ENCODE measurements at regions not wholly inside any gene's neighbourhood (a gene's known extent, or its start where the extent isn't known, plus 50 kb on each side); places are given as distances from the start of the nearest gene placed in this dataset.
A peak's percentile ranks its signal among the peaks of the same experiment; 100 is the strongest.

GRCh38 chr13:64850017-64850416 is 2380.1 kb downstream of the PCDH9 start:
- no peaks in the 10 kb centered on the region for H3K4me1 Mint-ChIP-seq
- no peaks in the 10 kb centered on the region for H3K36me3 Mint-ChIP-seq
- no peak overlapping the region for H3K4me3 Mint-ChIP-seq
- DNase-seq (no peak), ATAC-seq (ENCODE audit: low read depth in 2 of 2) (no peak)
- H3K9me3 Mint-ChIP-seq, result peaks cover 0 to 2% (median 0%) of the 10 kb centered on the region in 7 donors
- H3K27me3 Mint-ChIP-seq, result no peaks in the 10 kb centered on the region
- no peak overlapping the region for H3K27ac Mint-ChIP-seq

- ATAC-seq (ENCODE audit: low read depth in 2 of 2) (no peak), DNase-seq (no peak)
- Mint-ChIP-seq H3K27ac (no peak overlapping the region), H3K4me1 (no peaks in the 10 kb centered on the region), H3K9me3 (no peaks in the 10 kb centered on the region), H3K4me3 (no peak overlapping the region), H3K27me3 (no peaks in the 10 kb centered on the region), H3K36me3 (no peaks in the 10 kb centered on the region)
These were observed 2380.9 kb downstream of the PCDH9 start for GRCh38 chr13:64849196-64849595.

- DNase-seq (no peak), ATAC-seq (ENCODE audit: low read depth in 2 of 2) (no peak)
- no peaks in the 10 kb centered on the region for H3K36me3 Mint-ChIP-seq
- no peaks in the 10 kb centered on the region for H3K9me3 Mint-ChIP-seq
- H3K4me1 Mint-ChIP-seq, result no peaks in the 10 kb centered on the region
- no peaks in the 10 kb centered on the region for H3K27me3 Mint-ChIP-seq
- H3K27ac Mint-ChIP-seq, result no peak overlapping the region
- H3K4me3 Mint-ChIP-seq, result no peak overlapping the region
These were observed 2382.4 kb downstream of the PCDH9 start for GRCh38 chr13:64847767-64848166.

DNA sequence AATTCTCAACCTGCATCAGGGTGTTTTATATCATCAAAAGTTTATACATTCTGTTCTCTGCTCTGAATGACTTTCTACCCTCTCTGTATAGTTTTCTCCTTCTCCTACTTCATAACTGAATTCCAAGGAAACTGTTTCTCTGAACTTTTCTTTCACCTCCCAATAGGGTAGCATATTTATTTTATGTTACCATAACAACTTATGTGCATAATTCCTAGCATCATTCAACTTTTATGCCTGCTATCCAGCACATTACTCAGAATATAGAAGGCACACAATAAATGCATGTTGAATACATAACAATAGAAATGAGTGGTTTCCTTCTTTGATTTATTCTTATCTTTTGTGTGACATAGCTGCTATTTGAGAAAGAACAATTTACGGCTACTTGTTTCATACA is 2385.0 kb downstream of the PCDH9 start:
- no peaks in the 10 kb centered on the region for H3K4me1 Mint-ChIP-seq
- ATAC-seq (ENCODE audit: low read depth in 2 of 2) (no peak), DNase-seq (no peak)
- H3K27me3 Mint-ChIP-seq, result no peaks in the 10 kb centered on the region
- H3K27ac Mint-ChIP-seq, result no peak overlapping the region
- H3K9me3 Mint-ChIP-seq, result peaks cover 0 to 5% (median 0%) of the 10 kb centered on the region in 7 donors
- no peak overlapping the region for H3K4me3 Mint-ChIP-seq
- H3K36me3 Mint-ChIP-seq, result no peaks in the 10 kb centered on the region

DNA sequence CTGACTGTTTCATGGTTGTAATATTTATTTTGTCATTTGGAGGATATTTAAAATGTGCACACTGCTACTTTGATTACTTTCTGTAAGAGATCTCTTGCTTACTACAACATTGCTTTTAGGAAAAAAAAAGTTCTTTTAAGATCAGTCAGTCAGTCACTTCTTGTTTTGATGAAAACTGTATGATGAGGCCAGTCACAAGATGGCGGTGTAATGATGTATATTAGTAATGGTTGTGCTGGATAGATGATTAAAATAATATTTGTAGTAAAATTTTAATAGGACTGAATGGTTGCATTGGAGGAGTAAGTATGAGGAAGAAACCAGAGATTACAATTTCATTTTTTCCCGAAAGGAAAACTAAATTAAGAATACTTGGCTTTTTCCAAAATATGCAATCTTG is 2411.1 kb downstream of the PCDH9 start:
- no peaks in the 10 kb centered on the region for H3K36me3 Mint-ChIP-seq
- DNase-seq (no peak), ATAC-seq (ENCODE audit: low read depth in 2 of 2) (no peak)
- no peak overlapping the region for H3K27ac Mint-ChIP-seq
- peaks cover 0 to 6% (median under 1%) of the 10 kb centered on the region in 7 donors for H3K9me3 Mint-ChIP-seq
- no peaks in the 10 kb centered on the region for H3K4me1 Mint-ChIP-seq
- H3K27me3 Mint-ChIP-seq, result no peaks in the 10 kb centered on the region
- H3K4me3 Mint-ChIP-seq, result no peak overlapping the region

DNA sequence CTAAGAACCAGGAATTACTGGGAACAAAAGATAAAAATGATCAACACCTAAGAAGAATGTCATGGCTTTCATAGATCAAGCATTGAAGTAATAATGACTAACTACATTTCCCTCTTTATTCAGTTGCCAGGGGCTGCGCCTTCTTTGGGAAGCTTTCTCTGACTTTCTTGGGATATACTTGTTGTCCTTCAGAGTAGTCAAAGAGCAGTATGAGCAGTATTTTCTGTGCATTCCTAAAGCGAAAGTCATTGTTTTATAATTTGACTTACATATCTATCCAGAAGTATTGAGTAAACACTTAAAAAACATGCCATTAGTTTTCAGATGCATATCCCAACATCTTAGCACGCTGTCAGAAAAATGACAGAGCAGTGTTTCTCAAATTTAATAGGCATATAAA is 2412.4 kb downstream of the PCDH9 start:
- H3K4me3 Mint-ChIP-seq, result no peak overlapping the region
- H3K4me1 Mint-ChIP-seq, result no peaks in the 10 kb centered on the region
- ATAC-seq (ENCODE audit: low read depth in 2 of 2) (no peak), DNase-seq (no peak)
- H3K9me3 Mint-ChIP-seq, result peaks cover 0 to 6% (median 1%) of the 10 kb centered on the region in 7 donors
- H3K27me3 Mint-ChIP-seq, result no peaks in the 10 kb centered on the region
- H3K36me3 Mint-ChIP-seq, result no peaks in the 10 kb centered on the region
- no peak overlapping the region for H3K27ac Mint-ChIP-seq

DNA sequence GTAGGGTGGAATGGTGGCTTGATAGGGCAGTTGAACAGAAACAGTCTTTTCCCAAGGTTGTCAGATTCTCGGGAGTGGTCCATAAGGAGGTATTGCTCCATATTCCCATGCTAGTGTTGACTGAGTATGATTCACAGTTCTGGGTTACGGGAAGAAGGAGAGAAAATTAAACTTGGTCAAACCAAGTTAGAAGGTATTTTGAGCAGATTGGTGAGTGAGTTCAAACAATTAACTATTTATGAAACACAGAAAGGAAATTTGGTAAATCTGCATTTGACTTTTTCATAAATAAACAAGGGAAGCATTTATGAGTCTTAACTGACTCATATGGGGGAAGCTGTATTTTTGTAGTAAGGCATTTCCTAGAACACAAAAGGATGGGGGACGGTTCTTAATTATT is 2419.4 kb downstream of the PCDH9 start:
- H3K9me3 Mint-ChIP-seq, result peaks cover 0 to 21% (median 12%) of the 10 kb centered on the region in 7 donors
- ATAC-seq (ENCODE audit: low read depth in 2 of 2) (no peak), DNase-seq (no peak)
- H3K27me3 Mint-ChIP-seq, result no peaks in the 10 kb centered on the region
- no peaks in the 10 kb centered on the region for H3K36me3 Mint-ChIP-seq
- H3K27ac Mint-ChIP-seq, result no peak overlapping the region
- H3K4me1 Mint-ChIP-seq, result no peaks in the 10 kb centered on the region
- H3K4me3 Mint-ChIP-seq, result no peak overlapping the region

DNA sequence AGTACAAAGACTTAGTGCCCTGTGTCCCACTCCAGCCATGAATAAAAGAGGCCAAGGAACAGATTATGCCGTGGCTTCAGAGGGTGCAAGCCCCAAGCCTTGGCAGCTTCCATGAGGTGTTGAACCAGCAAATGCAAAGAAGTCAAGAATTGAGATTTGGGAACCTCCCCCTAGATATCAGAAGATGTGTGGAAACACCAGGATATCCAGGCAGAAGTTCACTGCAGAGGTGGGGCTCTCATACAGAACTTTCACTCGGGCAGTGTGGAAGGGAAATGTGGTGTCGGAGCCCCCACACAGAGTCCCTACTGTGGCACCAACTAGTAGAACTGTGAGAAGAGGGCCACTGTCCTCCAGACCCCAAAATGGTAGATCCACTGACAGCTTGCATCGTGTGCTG is 2421.4 kb downstream of the PCDH9 start:
- Mint-ChIP-seq H3K36me3 (no peaks in the 10 kb centered on the region), H3K27ac (peak overlapping the region in 1 of 6 donors; percentile 74), H3K27me3 (no peaks in the 10 kb centered on the region), H3K4me1 (no peaks in the 10 kb centered on the region), H3K4me3 (no peak overlapping the region), H3K9me3 (peaks cover 0 to 21% (median 12%) of the 10 kb centered on the region in 7 donors)
- DNase-seq (no peak), ATAC-seq (ENCODE audit: low read depth in 2 of 2) (no peak)

DNA sequence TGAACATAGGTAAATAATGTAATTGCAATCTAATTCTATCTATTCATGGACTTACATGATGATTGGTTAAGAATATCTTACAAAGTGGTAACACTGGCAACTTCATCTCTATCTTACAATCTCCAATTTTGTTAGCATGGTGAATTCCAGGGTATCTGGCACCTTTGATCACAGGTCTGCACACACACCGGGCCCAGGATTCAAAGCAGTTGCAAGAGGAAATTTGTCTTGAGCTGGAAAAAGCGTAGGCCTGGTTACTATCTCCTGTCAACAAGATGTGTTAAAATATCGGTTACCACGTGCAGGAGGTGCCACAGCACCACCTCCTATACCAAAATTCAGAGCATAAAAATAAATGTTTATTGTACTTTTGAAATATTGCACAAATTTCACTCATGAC is 2428.4 kb downstream of the PCDH9 start:
- Mint-ChIP-seq H3K9me3 (no peaks in the 10 kb centered on the region), H3K27ac (no peak overlapping the region), H3K36me3 (no peaks in the 10 kb centered on the region), H3K4me1 (no peaks in the 10 kb centered on the region), H3K27me3 (no peaks in the 10 kb centered on the region), H3K4me3 (no peak overlapping the region)
- ATAC-seq (ENCODE audit: low read depth in 2 of 2) (no peak), DNase-seq (no peak)

GRCh38 chr13:64798422-64798821 is 2431.7 kb downstream of the PCDH9 start:
- Mint-ChIP-seq H3K27ac (no peak overlapping the region), H3K36me3 (no peaks in the 10 kb centered on the region), H3K4me3 (no peak overlapping the region), H3K27me3 (no peaks in the 10 kb centered on the region), H3K4me1 (no peaks in the 10 kb centered on the region), H3K9me3 (peaks cover 0 to 5% (median 0%) of the 10 kb centered on the region in 7 donors)
- ATAC-seq (ENCODE audit: low read depth in 2 of 2) (no peak), DNase-seq (no peak)

- H3K27ac Mint-ChIP-seq, result no peak overlapping the region
- H3K27me3 Mint-ChIP-seq, result no peaks in the 10 kb centered on the region
- DNase-seq (no peak), ATAC-seq (ENCODE audit: low read depth in 2 of 2) (no peak)
- H3K36me3 Mint-ChIP-seq, result no peaks in the 10 kb centered on the region
- H3K4me1 Mint-ChIP-seq, result no peaks in the 10 kb centered on the region
- peaks cover 0 to 19% (median 2%) of the 10 kb centered on the region in 7 donors for H3K9me3 Mint-ChIP-seq
- H3K4me3 Mint-ChIP-seq, result no peak overlapping the region
These were observed 2436.5 kb downstream of the PCDH9 start for GRCh38 chr13:64793592-64793991.

DNA sequence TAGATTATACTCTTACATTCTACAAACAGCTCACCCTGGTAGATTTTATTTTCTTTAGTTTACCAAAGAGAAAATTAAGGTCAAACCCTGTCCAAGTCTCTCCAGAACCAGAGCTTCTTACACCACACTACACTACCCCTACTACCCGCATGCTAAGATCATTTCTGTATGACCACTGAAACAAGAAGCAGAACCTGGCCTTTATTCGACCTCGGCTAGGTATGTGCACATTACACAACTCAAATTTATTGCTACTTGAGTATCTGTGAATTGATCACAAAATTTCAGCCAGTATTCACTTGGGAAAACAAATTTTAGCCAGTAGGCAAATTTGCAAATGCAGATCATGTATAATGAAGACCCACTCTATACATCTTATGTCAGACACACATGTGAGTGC is 2437.0 kb downstream of the PCDH9 start:
- Mint-ChIP-seq H3K9me3 (peaks cover 0 to 19% (median 2%) of the 10 kb centered on the region in 7 donors), H3K4me3 (no peak overlapping the region), H3K27ac (no peak overlapping the region), H3K36me3 (no peaks in the 10 kb centered on the region), H3K4me1 (no peaks in the 10 kb centered on the region), H3K27me3 (no peaks in the 10 kb centered on the region)
- ATAC-seq (ENCODE audit: low read depth in 2 of 2) (no peak), DNase-seq (no peak)

GRCh38 chr13:64791373-64791772 is 2438.8 kb downstream of the PCDH9 start:
- H3K9me3 Mint-ChIP-seq, result peaks cover 0 to 22% (median 4%) of the 10 kb centered on the region in 7 donors
- no peak overlapping the region for H3K27ac Mint-ChIP-seq
- no peak for ATAC-seq (ENCODE audit: low read depth in 2 of 2)
- H3K4me3 Mint-ChIP-seq, result no peak overlapping the region
- no peaks in the 10 kb centered on the region for H3K4me1 Mint-ChIP-seq
- H3K27me3 Mint-ChIP-seq, result no peaks in the 10 kb centered on the region
- H3K36me3 Mint-ChIP-seq, result no peaks in the 10 kb centered on the region
- no peak for DNase-seq

DNA sequence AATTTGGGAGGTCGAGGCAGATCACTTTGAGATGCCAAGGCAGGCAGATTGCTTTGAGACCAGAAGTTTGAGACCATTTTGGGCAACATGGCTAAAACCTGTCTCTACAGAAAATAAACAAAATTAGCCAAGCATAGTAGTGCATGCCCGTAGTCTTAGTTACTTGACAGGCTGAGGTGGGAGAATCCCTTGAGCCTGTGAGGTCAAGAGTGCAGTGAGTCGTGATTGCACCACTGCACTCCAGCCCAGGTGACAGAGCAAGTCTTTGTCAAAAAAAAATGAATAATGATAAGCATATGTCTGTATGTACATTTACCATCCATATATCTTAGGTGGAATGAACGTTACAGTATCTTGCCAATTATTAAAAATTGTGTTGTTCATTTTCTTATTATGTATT is 2447.7 kb downstream of the PCDH9 start:
- H3K4me1 Mint-ChIP-seq, result no peaks in the 10 kb centered on the region
- ATAC-seq (ENCODE audit: low read depth in 2 of 2) (no peak), DNase-seq (no peak)
- H3K9me3 Mint-ChIP-seq, result peaks cover 3 to 10% (median 5%) of the 10 kb centered on the region in 7 donors
- no peak overlapping the region for H3K27ac Mint-ChIP-seq
- H3K27me3 Mint-ChIP-seq, result no peaks in the 10 kb centered on the region
- no peak overlapping the region for H3K4me3 Mint-ChIP-seq
- H3K36me3 Mint-ChIP-seq, result no peaks in the 10 kb centered on the region

GRCh38 chr13:64778002-64778401 is 2452.1 kb downstream of the PCDH9 start:
- DNase-seq (no peak), ATAC-seq (ENCODE audit: low read depth in 2 of 2) (no peak)
- no peaks in the 10 kb centered on the region for H3K27me3 Mint-ChIP-seq
- H3K4me1 Mint-ChIP-seq, result no peaks in the 10 kb centered on the region
- H3K36me3 Mint-ChIP-seq, result no peaks in the 10 kb centered on the region
- H3K4me3 Mint-ChIP-seq, result no peak overlapping the region
- H3K27ac Mint-ChIP-seq, result no peak overlapping the region
- H3K9me3 Mint-ChIP-seq, result peaks cover 0 to 11% (median 3%) of the 10 kb centered on the region in 7 donors
